ENCODE measurements at regions not wholly inside any gene's neighbourhood (a gene's known extent, or its start where the extent isn't known, plus 50 kb on each side); places are given as distances from the start of the nearest gene placed in this dataset.
"Not testable (repeated sequence)": the region's sequence is repeated elsewhere in the genome, so short reads cannot be mapped to it uniquely, and the experiment has no call there.

- H3K4me1 ChIP-seq = no peaks in the 10 kb centered on the region
- H3K27me3 ChIP-seq = no peaks in the 10 kb centered on the region
- H3K27ac ChIP-seq = no peak overlapping the region
- H3K9me3 ChIP-seq (replicated peaks) = no peaks in the 10 kb centered on the region
- H3K36me3 ChIP-seq = no peaks in the 10 kb centered on the region
- DNase-seq = no peak
- H3K4me3 ChIP-seq = no peak overlapping the region
Observed at GRCh38 chr7:121696954-121697353, 176.0 kb upstream of the PTPRZ1 start.

DNA sequence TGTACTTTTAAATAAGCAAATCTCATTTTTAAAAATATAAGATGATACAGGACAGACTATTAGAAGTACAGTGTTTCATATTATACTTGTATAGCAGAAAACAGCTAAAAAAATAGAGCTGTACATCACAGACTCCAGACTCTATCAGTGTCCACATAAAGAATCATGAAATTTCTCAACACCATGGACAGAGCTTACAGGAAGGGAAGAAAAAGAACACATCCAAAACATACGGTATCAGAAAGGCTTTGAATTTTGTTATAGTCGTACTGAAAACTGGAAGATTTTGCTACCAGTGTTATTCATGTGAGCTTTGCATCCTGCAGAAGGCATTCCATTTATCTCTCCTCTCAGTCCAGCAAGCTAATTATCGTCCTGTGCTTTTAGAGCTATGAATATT, 183.2 kb upstream of the PTPRZ1 start:
- no peaks in the 10 kb centered on the region for H3K27me3 ChIP-seq
- no peaks in the 10 kb centered on the region for H3K4me1 ChIP-seq
- H3K9me3 ChIP-seq (replicated peaks) = no peaks in the 10 kb centered on the region
- no peaks in the 10 kb centered on the region for H3K36me3 ChIP-seq
- H3K27ac ChIP-seq = no peak overlapping the region
- H3K4me3 ChIP-seq = no peak overlapping the region
- DNase-seq = no peak

DNA sequence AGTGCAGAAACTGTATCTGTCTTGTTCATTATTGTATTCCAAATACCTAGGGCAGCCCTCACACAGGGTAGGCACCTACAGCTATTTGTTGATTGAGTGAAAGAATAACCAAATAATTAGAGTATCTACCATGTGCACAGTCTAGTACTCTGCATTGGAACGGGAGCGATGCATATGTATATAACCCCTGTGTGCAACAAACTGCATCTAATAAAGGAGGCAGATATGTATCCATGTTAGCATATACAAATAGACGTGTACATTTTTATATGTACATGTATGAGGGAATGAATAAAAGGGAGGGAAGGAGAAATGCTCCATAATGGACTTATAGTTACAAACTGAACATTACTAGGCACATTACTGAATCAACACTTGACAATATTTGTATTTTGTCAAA, 191.3 kb upstream of the PTPRZ1 start:
- DNase-seq = no peak
- Histone ChIP-seq H3K9me3 (replicated peaks) (no peaks in the 10 kb centered on the region), H3K4me3 (no peak overlapping the region), H3K4me1 (no peaks in the 10 kb centered on the region), H3K36me3 (no peaks in the 10 kb centered on the region), H3K27ac (no peak overlapping the region), H3K27me3 (no peaks in the 10 kb centered on the region)

- no peaks in the 10 kb centered on the region for H3K9me3 ChIP-seq (replicated peaks)
- no peak overlapping the region for H3K27ac ChIP-seq
- 0 out of 2 replicates have a peak, but pooled peaks cover 5% of the 10 kb centered on the region for H3K27me3 ChIP-seq
- no peaks in the 10 kb centered on the region for H3K36me3 ChIP-seq
- H3K4me1 ChIP-seq = no peaks in the 10 kb centered on the region
- DNase-seq = no peak
- H3K4me3 ChIP-seq = no peak overlapping the region
Observed at GRCh38 chr7:121676168-121676567, 196.8 kb upstream of the PTPRZ1 start.

DNA sequence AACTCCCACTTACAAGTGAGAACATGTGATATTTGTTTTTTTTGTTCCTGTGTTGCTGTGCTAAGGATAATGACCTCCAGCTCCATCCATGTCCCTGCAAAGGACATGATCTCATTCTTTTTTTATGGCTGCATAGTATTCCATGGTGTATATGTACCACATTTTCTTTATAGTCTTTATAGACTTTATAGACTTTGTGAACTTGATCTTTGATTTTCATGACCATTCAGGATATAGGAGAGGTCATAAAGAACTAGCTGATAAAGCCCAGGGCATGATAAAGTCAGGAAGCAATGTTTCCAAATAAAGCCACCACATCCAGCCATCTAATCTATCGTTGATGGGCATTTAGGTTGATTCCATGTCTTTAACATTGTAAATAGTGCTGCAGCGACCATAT, 198.5 kb upstream of the PTPRZ1 start:
- H3K9me3 ChIP-seq (replicated peaks); H3K36me3 ChIP-seq; H3K27me3 ChIP-seq; H3K27ac ChIP-seq; H3K4me1 ChIP-seq; DNase-seq; H3K4me3 ChIP-seq: not testable (repeated sequence)

DNA sequence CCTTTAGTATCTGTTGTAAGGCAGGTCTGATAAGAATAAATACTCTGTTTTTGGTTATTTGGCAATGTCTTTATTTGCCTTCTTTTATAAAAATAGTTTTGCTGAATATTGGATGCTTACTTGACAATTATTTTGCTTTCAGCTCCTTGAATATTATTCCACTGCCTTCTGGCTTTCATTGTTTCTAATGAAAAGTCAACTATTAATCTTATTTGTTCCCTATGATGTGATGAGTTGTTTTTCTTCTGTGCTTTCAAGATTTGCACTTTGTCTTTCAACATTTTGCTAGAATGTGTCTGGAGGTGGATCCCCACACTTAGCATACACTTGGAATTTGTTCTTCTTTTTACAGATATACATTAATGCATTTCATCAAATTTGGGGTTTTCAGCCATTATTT, 203.8 kb upstream of the PTPRZ1 start:
- H3K36me3 ChIP-seq = no peaks in the 10 kb centered on the region
- no peak overlapping the region for H3K27ac ChIP-seq
- H3K4me1 ChIP-seq = no peaks in the 10 kb centered on the region
- H3K9me3 ChIP-seq (replicated peaks) = no peaks in the 10 kb centered on the region
- H3K4me3 ChIP-seq = no peak overlapping the region
- H3K27me3 ChIP-seq = no peaks in the 10 kb centered on the region
- DNase-seq = no peak

DNA sequence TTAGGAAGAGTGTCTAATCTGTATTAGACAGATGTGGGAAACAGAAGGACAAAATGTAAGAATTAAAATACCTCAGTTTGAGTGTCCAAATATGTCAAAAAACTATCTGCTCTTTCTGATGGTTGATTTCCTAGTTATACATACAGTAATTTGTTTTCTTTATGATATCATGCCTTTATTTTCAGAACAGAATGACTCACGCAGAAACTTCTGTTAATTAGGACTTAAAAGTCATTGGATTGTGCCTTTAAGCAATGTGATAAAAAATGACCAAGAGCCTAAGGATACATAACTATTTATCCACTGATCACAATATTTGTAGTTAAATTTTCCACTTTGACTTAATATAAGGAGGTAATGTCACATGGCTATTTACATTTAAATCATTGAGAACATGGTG, 206.7 kb upstream of the PTPRZ1 start:
- H3K4me1 ChIP-seq = no peaks in the 10 kb centered on the region
- no peaks in the 10 kb centered on the region for H3K27me3 ChIP-seq
- no peak overlapping the region for H3K4me3 ChIP-seq
- DNase-seq = no peak
- H3K27ac ChIP-seq = no peak overlapping the region
- H3K36me3 ChIP-seq = no peaks in the 10 kb centered on the region
- H3K9me3 ChIP-seq (replicated peaks) = no peaks in the 10 kb centered on the region

DNA sequence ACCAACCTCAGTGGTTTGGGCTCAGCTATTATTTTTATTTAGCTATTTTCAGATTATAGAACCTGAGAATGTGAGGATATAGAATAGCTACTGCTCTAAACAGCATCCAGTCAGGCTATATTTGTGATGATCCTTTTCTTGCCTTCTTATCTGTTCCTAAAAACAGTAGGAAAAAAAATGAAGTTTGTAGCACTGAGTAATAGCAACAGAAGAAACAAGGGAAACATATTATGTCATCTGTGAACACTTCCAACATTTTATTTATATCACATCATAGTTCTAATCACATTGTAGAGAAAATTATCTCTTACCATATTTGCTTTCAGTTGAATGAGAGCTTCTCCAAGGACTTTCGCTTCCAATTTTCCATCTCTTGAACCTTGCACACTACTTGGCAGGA, 229.6 kb upstream of the PTPRZ1 start:
- Histone ChIP-seq H3K4me1 (no peaks in the 10 kb centered on the region), H3K9me3 (replicated peaks) (no peaks in the 10 kb centered on the region), H3K27ac (no peak overlapping the region), H3K4me3 (no peak overlapping the region), H3K27me3 (no peaks in the 10 kb centered on the region; the same call in 1 of the 2 replicates), H3K36me3 (no peaks in the 10 kb centered on the region)
- no peak for DNase-seq

DNA sequence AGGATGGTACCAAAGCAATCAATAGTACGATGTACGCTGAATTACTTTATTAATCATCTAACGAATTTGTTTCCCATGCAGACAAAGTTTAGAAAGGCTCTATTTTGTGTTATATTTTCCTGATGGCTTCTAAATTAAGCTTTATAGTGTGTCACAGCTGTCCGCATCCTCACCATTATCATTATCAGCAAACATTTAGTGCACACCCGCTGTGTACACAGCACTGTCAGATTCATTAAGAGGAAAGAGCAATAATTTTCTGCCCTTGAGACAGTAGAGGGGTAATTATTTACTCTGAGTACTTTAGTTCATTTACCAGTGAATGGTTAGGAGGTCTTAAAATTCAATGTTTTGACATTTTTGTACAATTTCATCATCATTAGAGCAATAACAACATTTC, 233.3 kb upstream of the PTPRZ1 start:
- Histone ChIP-seq H3K4me3 (no peak overlapping the region), H3K9me3 (replicated peaks) (no peaks in the 10 kb centered on the region), H3K36me3 (no peaks in the 10 kb centered on the region), H3K4me1 (no peaks in the 10 kb centered on the region), H3K27ac (no peak overlapping the region), H3K27me3 (no peaks in the 10 kb centered on the region; the same call in 1 of the 2 replicates)
- DNase-seq = no peak

GRCh38 chr7:121638286-121638685, 234.7 kb upstream of the PTPRZ1 start:
- DNase-seq = no peak
- H3K36me3 ChIP-seq = no peaks in the 10 kb centered on the region
- no peak overlapping the region for H3K4me3 ChIP-seq
- no peak overlapping the region for H3K27ac ChIP-seq
- no peaks in the 10 kb centered on the region; the same call in 1 of the 2 replicates for H3K27me3 ChIP-seq
- no peaks in the 10 kb centered on the region for H3K4me1 ChIP-seq
- H3K9me3 ChIP-seq (replicated peaks) = no peaks in the 10 kb centered on the region

DNA sequence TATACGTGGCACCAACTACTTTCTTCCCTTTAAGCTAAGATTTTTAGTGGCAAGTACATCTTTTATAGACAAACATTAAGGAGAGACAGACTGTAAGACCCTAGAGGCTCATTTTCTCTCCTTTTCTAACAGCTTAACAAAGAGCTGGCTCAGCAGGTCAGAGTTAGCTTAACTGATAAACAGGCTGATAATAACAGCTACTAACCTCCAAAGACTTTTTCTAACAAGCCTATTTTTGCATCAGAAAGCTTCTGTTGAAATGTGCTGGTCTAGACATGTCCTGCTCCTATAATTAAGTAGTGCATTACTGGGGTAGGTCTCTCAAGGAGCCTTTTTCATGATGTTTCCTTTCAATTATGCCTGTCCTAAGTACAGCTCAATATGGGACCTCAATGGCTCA, 238.2 kb upstream of the FAM3C start:
- no peaks in the 10 kb centered on the region for H3K4me1 ChIP-seq
- no peaks in the 10 kb centered on the region for H3K27me3 ChIP-seq
- no peak for DNase-seq
- H3K36me3 ChIP-seq = no peaks in the 10 kb centered on the region
- no peak overlapping the region for H3K4me3 ChIP-seq
- H3K9me3 ChIP-seq (replicated peaks) = no peaks in the 10 kb centered on the region
- no peak overlapping the region for H3K27ac ChIP-seq

- no peaks in the 10 kb centered on the region for H3K36me3 ChIP-seq
- no peaks in the 10 kb centered on the region for H3K9me3 ChIP-seq (replicated peaks)
- H3K27ac ChIP-seq = no peak overlapping the region
- H3K4me1 ChIP-seq = no peaks in the 10 kb centered on the region
- H3K4me3 ChIP-seq = no peak overlapping the region
- peak in 1 of 2 experiments; percentile 6 for DNase-seq
- no peaks in the 10 kb centered on the region for H3K27me3 ChIP-seq
Observed at GRCh38 chr7:121633186-121633585, 237.1 kb upstream of the FAM3C start.

- no peak overlapping the region for H3K27ac ChIP-seq
- no peaks in the 10 kb centered on the region for H3K9me3 ChIP-seq (replicated peaks)
- DNase-seq = no peak
- H3K4me1 ChIP-seq = no peaks in the 10 kb centered on the region
- H3K4me3 ChIP-seq = no peak overlapping the region
- H3K36me3 ChIP-seq = no peaks in the 10 kb centered on the region
- no peaks in the 10 kb centered on the region; the same call in 1 of the 2 replicates for H3K27me3 ChIP-seq
Observed at GRCh38 chr7:121624958-121625357, 228.8 kb upstream of the FAM3C start.

DNA sequence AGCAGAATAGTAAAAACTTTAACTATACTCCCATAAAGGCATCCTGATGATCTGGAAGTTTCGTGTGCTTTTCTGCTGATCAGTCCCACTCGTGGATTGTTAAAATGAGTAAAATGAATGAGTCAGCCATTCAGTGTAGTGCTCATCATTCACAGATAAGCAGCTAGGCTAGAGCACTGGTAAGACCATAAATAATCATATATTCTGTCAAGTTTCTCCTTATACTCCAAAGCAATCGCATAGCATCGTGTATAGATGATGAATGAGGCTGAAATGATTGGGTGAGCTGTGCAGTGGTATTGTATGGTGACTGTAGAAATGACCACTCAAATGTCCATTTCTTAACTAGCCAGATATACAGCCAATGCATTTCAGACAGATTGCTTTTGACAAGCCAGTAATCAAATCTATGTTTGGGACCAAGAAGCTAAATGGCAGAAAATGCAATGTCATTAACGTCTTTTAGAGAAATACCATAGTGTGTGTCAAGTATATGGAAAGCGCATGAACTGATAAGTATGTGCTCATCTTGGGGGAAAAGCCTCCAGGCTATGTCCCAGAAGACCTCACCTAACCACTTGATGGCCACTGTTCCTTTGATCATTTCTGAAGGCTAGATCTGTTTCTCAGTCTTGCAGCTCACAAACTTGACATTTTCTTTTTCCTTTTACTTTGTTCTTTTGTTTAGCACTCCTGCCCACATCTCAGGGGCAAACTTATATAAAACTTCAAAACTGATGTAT, 227.2 kb upstream of the FAM3C start:
- Histone ChIP-seq H3K9me3 (replicated peaks) (no peaks in the 10 kb centered on the region), H3K27ac (no peak overlapping the region), H3K36me3 (no peaks in the 10 kb centered on the region), H3K4me1 (no peaks in the 10 kb centered on the region), H3K27me3 (no peaks in the 10 kb centered on the region; the same call in 1 of the 2 replicates), H3K4me3 (no peak overlapping the region)
- DNase-seq = no peak

DNA sequence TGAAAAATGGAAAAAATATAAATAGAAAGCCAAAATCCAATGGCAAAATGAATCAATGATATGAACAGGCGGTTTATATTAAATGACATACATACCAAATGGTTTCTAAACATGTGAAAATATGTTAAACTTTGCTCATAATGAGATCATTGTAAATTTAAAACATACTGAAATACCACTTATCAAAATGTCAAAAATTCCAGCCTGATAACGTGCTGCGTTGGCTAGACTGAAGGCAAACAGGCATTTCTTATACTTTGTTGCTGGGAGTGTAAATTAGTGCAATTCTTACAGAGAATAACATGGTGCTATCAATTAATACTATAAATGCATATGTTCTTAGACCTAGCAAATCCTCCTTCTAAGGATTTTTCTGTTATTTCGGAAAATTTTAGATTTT, 225.8 kb upstream of the FAM3C start:
- H3K4me3 ChIP-seq = no peak overlapping the region
- H3K27ac ChIP-seq = no peak overlapping the region
- no peaks in the 10 kb centered on the region; the same call in 1 of the 2 replicates for H3K27me3 ChIP-seq
- DNase-seq = no peak
- no peaks in the 10 kb centered on the region for H3K9me3 ChIP-seq (replicated peaks)
- no peaks in the 10 kb centered on the region for H3K36me3 ChIP-seq
- no peaks in the 10 kb centered on the region for H3K4me1 ChIP-seq

DNA sequence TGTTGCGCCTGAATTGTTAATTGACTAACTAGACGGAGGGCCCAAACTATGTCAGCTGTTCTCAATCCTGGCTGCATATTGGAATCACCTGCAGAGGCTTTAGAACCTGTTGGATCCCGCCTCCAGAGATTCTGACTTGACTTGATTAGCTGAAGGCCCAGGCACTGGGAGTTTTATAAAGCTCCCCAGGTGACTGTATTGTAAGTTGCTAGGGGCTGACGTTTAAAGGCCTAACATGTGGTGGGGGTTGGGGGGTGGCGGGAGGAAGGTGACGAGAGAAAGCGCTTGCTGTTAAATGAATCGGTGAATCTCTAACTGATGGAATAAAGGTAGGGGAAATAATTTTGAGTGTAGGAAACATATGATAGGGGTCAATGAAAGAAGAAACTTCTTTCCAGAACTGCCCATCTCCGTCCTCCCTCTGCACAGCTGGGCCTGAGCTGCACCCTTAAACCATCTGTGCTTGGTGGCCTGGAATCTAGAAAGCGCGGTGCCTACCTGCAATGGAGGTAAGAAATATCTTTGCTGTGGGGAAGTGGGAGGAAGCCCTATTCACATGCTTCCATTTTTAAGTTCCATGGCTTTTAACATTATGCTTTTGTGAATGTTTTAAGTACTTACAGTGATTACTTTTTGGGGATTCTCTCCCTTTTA, 225.0 kb upstream of the FAM3C start:
- Histone ChIP-seq H3K4me1 (no peaks in the 10 kb centered on the region), H3K27ac (no peak overlapping the region), H3K27me3 (no peaks in the 10 kb centered on the region), H3K4me3 (no peak overlapping the region), H3K9me3 (replicated peaks) (no peaks in the 10 kb centered on the region), H3K36me3 (no peaks in the 10 kb centered on the region)
- DNase-seq = no peak

Data from SJCRH30 (cell line).